ENCODE measurements at regions not wholly inside any gene's neighbourhood (a gene's known extent, or its start where the extent isn't known, plus 50 kb on each side); places are given as distances from the start of the nearest gene placed in this dataset.

GRCh38 chr11:23687991-23688390, 808.9 kb upstream of the LUZP2 start:
- no peak for DNase-seq

- DNase-seq = no peak
Observed at GRCh38 chr11:23688411-23688810, 808.4 kb upstream of the LUZP2 start.

GRCh38 chr11:23688835-23689234, 808.0 kb upstream of the LUZP2 start:
- no peak for DNase-seq

- DNase-seq = peak in 1 of 3 experiments; percentile 29
Observed at GRCh38 chr11:23696688-23697415, 800.0 kb upstream of the LUZP2 start.

- DNase-seq = no peak
Observed at GRCh38 chr11:23704183-23704582, 792.7 kb upstream of the LUZP2 start.

GRCh38 chr11:23711981-23712380, 784.9 kb upstream of the LUZP2 start:
- peak in 1 of 3 experiments; percentile 6 for DNase-seq

- DNase-seq = no peak
Observed at GRCh38 chr11:23719016-23719415, 777.8 kb upstream of the LUZP2 start.

- DNase-seq = no peak
Observed at GRCh38 chr11:23723861-23724260, 773.0 kb upstream of the LUZP2 start.

- DNase-seq = no peak
Observed at GRCh38 chr11:23725752-23726151, 771.1 kb upstream of the LUZP2 start.

- DNase-seq = no peak
Observed at GRCh38 chr11:23727387-23727786, 769.5 kb upstream of the LUZP2 start.

GRCh38 chr11:23727794-23728193, 769.1 kb upstream of the LUZP2 start:
- no peak for DNase-seq

- no peak for DNase-seq
Observed at GRCh38 chr11:23729088-23729487, 767.8 kb upstream of the LUZP2 start.

- DNase-seq = no peak
Observed at GRCh38 chr11:23730307-23730998, 766.4 kb upstream of the LUZP2 start.

- DNase-seq = no peak
Observed at GRCh38 chr11:23732026-23732425, 764.8 kb upstream of the LUZP2 start.

GRCh38 chr11:23746896-23747295, 750.0 kb upstream of the LUZP2 start:
- no peak for DNase-seq

- no peak for DNase-seq
Observed at GRCh38 chr11:23749762-23750430, 747.0 kb upstream of the LUZP2 start.

GRCh38 chr11:23751280-23751679, 745.6 kb upstream of the LUZP2 start:
- DNase-seq = no peak

- no peak for DNase-seq
Observed at GRCh38 chr11:23755076-23755475, 741.8 kb upstream of the LUZP2 start.

- DNase-seq = no peak
Observed at GRCh38 chr11:23755769-23756168, 741.1 kb upstream of the LUZP2 start.

- no peak for DNase-seq
Observed at GRCh38 chr11:23759489-23759888, 737.4 kb upstream of the LUZP2 start.

GRCh38 chr11:23764286-23764685, 732.6 kb upstream of the LUZP2 start:
- DNase-seq = no peak

- peak in 2 of 3 experiments; percentile 11 to 58 for DNase-seq
Observed at GRCh38 chr11:23765682-23766252, 731.1 kb upstream of the LUZP2 start.

- DNase-seq = no peak
Observed at GRCh38 chr11:23767576-23767975, 729.3 kb upstream of the LUZP2 start.

GRCh38 chr11:23769214-23769613, 727.6 kb upstream of the LUZP2 start:
- DNase-seq = no peak

All from NCI-H1417 (cell line).